ENCODE measurements at regions not wholly inside any gene's neighbourhood (a gene's known extent, or its start where the extent isn't known, plus 50 kb on each side); places are given as distances from the start of the nearest gene placed in this dataset.

- no peaks in the 10 kb centered on the region for H3K4me1 ChIP-seq (ENCODE audit: control insufficient read depth in 2 of 2, insufficient read depth in 2 of 2, low read length in 2 of 2)
- H3K36me3 ChIP-seq (ENCODE audit: control insufficient read depth in 2 of 2, insufficient read depth in 2 of 2, low read length in 1 of 2) = no peaks in the 10 kb centered on the region
- DNase-seq (ENCODE audit: low read depth in 6 of 9, low spot score in 9 of 9) = no peak
- H3K27ac ChIP-seq (ENCODE audit: low read depth in 1 of 2, low read length in 1 of 2) = no peak overlapping the region
- no peaks in the 10 kb centered on the region for H3K27me3 ChIP-seq (ENCODE audit: control insufficient read depth in 2 of 2, insufficient read depth in 1 of 2, low read length in 1 of 2)
- no peaks in the 10 kb centered on the region for H3K9me3 ChIP-seq (ENCODE audit: control insufficient read depth in 2 of 2, insufficient read depth in 1 of 2, low read length in 1 of 2)
- 91% methylated on average over 2 of the region's 2 CpGs for WGBS
- no peak overlapping the region for H3K4me3 ChIP-seq (ENCODE audit: low read length in 2 of 2)
These were observed 109.4 kb upstream of the ADPGK start for GRCh38 chr15:72892986-72893385.

- no peaks in the 10 kb centered on the region for H3K36me3 ChIP-seq (ENCODE audit: control insufficient read depth in 2 of 2, insufficient read depth in 2 of 2, low read length in 1 of 2)
- H3K4me3 ChIP-seq (ENCODE audit: low read length in 2 of 2) = no peak overlapping the region
- H3K27me3 ChIP-seq (ENCODE audit: control insufficient read depth in 2 of 2, insufficient read depth in 1 of 2, low read length in 1 of 2) = no peaks in the 10 kb centered on the region
- no peaks in the 10 kb centered on the region for H3K4me1 ChIP-seq (ENCODE audit: control insufficient read depth in 2 of 2, insufficient read depth in 2 of 2, low read length in 2 of 2)
- no peak for DNase-seq (ENCODE audit: low read depth in 6 of 9, low spot score in 9 of 9)
- no peaks in the 10 kb centered on the region for H3K9me3 ChIP-seq (ENCODE audit: control insufficient read depth in 2 of 2, insufficient read depth in 1 of 2, low read length in 1 of 2)
- 75% methylated on average over 12 of the region's 12 CpGs for WGBS
- no peak overlapping the region for H3K27ac ChIP-seq (ENCODE audit: low read depth in 1 of 2, low read length in 1 of 2)
These were observed 106.5 kb upstream of the ADPGK start for GRCh38 chr15:72890043-72890442.

- WGBS = 91% methylated on average over 5 of the region's 5 CpGs
These were observed 106.0 kb upstream of the ADPGK start for GRCh38 chr15:72889545-72889944.

DNA sequence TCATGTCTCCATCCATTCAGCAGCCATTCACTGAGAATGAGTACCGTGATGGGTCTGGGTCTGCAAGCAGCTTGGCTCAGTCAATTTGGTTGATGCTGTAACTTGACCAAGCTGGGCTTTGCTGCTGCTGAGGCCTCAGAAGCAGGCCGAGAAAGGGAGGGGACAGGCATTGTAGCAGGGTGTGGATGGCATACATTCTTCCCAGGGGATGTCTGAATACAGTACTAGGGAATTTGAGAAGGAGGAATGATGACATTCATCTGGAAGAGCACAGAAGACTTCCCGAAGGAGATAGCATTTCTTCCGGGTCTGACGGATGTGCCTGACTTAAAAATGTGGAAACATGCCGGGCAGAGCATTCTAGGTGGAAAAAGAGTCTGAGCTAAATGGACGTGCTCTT, 105.3 kb upstream of the ADPGK start:
- no peak overlapping the region for H3K4me3 ChIP-seq (ENCODE audit: low read length in 2 of 2)
- WGBS = 96% methylated on average over 7 of the region's 7 CpGs
- DNase-seq (ENCODE audit: low read depth in 6 of 9, low spot score in 9 of 9) = no peak

More at GRCh38 chr15:72889545-72889944, 106.0 kb upstream of the ADPGK start:
- no peak overlapping the region for H3K4me3 ChIP-seq (ENCODE audit: low read length in 2 of 2)
- no peaks in the 10 kb centered on the region for H3K27me3 ChIP-seq (ENCODE audit: control insufficient read depth in 2 of 2, insufficient read depth in 1 of 2, low read length in 1 of 2)
- no peaks in the 10 kb centered on the region for H3K4me1 ChIP-seq (ENCODE audit: control insufficient read depth in 2 of 2, insufficient read depth in 2 of 2, low read length in 2 of 2)
- DNase-seq (ENCODE audit: low read depth in 6 of 9, low spot score in 9 of 9) = no peak
- H3K27ac ChIP-seq (ENCODE audit: low read depth in 1 of 2, low read length in 1 of 2) = no peak overlapping the region
- no peaks in the 10 kb centered on the region for H3K36me3 ChIP-seq (ENCODE audit: control insufficient read depth in 2 of 2, insufficient read depth in 2 of 2, low read length in 1 of 2)
- H3K9me3 ChIP-seq (ENCODE audit: control insufficient read depth in 2 of 2, insufficient read depth in 1 of 2, low read length in 1 of 2) = no peaks in the 10 kb centered on the region

GRCh38 chr15:72888211-72888610, 104.7 kb upstream of the ADPGK start:
- 84% methylated on average over 1 of the region's 1 CpG for WGBS
- Histone ChIP-seq H3K36me3 (ENCODE audit: control insufficient read depth in 2 of 2, insufficient read depth in 2 of 2, low read length in 1 of 2) (no peaks in the 10 kb centered on the region), H3K4me1 (ENCODE audit: control insufficient read depth in 2 of 2, insufficient read depth in 2 of 2, low read length in 2 of 2) (no peaks in the 10 kb centered on the region), H3K27me3 (ENCODE audit: control insufficient read depth in 2 of 2, insufficient read depth in 1 of 2, low read length in 1 of 2) (no peaks in the 10 kb centered on the region), H3K4me3 (ENCODE audit: low read length in 2 of 2) (no peak overlapping the region), H3K9me3 (ENCODE audit: control insufficient read depth in 2 of 2, insufficient read depth in 1 of 2, low read length in 1 of 2) (no peaks in the 10 kb centered on the region), H3K27ac (ENCODE audit: low read depth in 1 of 2, low read length in 1 of 2) (no peak overlapping the region)
- DNase-seq (ENCODE audit: low read depth in 6 of 9, low spot score in 9 of 9) = no peak

More for the DNA sequence above, 105.3 kb upstream of the ADPGK start:
- H3K27ac ChIP-seq (ENCODE audit: low read depth in 1 of 2, low read length in 1 of 2) = no peak overlapping the region
- no peaks in the 10 kb centered on the region for H3K27me3 ChIP-seq (ENCODE audit: control insufficient read depth in 2 of 2, insufficient read depth in 1 of 2, low read length in 1 of 2)
- H3K36me3 ChIP-seq (ENCODE audit: control insufficient read depth in 2 of 2, insufficient read depth in 2 of 2, low read length in 1 of 2) = no peaks in the 10 kb centered on the region
- H3K4me1 ChIP-seq (ENCODE audit: control insufficient read depth in 2 of 2, insufficient read depth in 2 of 2, low read length in 2 of 2) = no peaks in the 10 kb centered on the region
- H3K9me3 ChIP-seq (ENCODE audit: control insufficient read depth in 2 of 2, insufficient read depth in 1 of 2, low read length in 1 of 2) = no peaks in the 10 kb centered on the region

DNA sequence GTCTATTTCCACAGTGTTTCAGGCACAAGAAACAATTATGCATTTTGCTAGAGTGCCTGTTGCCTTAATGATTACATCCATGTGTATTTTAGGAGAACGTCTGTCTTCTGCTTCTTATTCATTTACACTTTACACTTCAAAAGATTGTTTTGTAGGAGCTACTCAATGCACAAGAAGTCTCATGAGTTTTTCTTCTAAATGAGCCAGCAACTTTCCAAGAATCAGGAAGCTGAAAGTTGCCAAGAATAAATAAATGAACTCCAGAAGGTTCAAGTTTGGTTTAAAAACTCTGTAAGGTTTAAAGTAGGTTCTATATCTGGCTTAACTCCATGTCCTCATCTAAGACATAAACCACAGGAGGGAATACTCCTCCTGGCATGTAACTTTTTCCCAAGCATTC, 103.8 kb upstream of the ADPGK start:
- no peaks in the 10 kb centered on the region for H3K9me3 ChIP-seq (ENCODE audit: control insufficient read depth in 2 of 2, insufficient read depth in 1 of 2, low read length in 1 of 2)
- DNase-seq (ENCODE audit: low read depth in 6 of 9, low spot score in 9 of 9) = no peak
- H3K27me3 ChIP-seq (ENCODE audit: control insufficient read depth in 2 of 2, insufficient read depth in 1 of 2, low read length in 1 of 2) = no peaks in the 10 kb centered on the region
- no peaks in the 10 kb centered on the region for H3K36me3 ChIP-seq (ENCODE audit: control insufficient read depth in 2 of 2, insufficient read depth in 2 of 2, low read length in 1 of 2)
- no peak overlapping the region for H3K27ac ChIP-seq (ENCODE audit: low read depth in 1 of 2, low read length in 1 of 2)
- WGBS = 81% methylated on average over 1 of the region's 1 CpG
- H3K4me1 ChIP-seq (ENCODE audit: control insufficient read depth in 2 of 2, insufficient read depth in 2 of 2, low read length in 2 of 2) = no peaks in the 10 kb centered on the region
- H3K4me3 ChIP-seq (ENCODE audit: low read length in 2 of 2) = no peak overlapping the region

DNA sequence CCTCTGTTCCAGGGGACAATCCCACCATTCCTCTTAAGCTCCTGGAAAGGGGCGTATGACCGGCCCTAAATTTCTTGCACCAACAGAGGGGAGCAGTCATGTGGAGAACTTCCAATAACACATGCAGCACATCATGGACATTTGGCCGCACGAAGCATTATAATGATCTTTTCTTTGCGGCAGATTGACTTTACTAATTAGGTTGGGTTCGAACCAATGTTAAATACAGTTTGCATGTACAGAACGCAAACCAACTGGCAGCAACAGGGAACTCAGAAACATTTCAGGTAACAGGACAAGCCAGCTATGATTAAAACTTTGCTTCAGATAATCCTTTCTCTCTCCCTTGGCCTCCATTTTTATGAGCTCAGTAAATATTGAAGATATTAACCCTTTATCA, 100.8 kb upstream of the ADPGK start:
- Histone ChIP-seq H3K27me3 (ENCODE audit: control insufficient read depth in 2 of 2, insufficient read depth in 1 of 2, low read length in 1 of 2) (no peaks in the 10 kb centered on the region), H3K27ac (ENCODE audit: low read depth in 1 of 2, low read length in 1 of 2) (no peak overlapping the region), H3K9me3 (ENCODE audit: control insufficient read depth in 2 of 2, insufficient read depth in 1 of 2, low read length in 1 of 2) (peaks cover 0 to 4% of the 10 kb centered on the region in 2 donors), H3K4me1 (ENCODE audit: control insufficient read depth in 2 of 2, insufficient read depth in 2 of 2, low read length in 2 of 2) (no peaks in the 10 kb centered on the region), H3K4me3 (ENCODE audit: low read length in 2 of 2) (no peak overlapping the region), H3K36me3 (ENCODE audit: control insufficient read depth in 2 of 2, insufficient read depth in 2 of 2, low read length in 1 of 2) (no peaks in the 10 kb centered on the region)
- WGBS = 98% methylated on average over 7 of the region's 7 CpGs
- DNase-seq (ENCODE audit: low read depth in 6 of 9, low spot score in 9 of 9) = no peak

- no peaks in the 10 kb centered on the region for H3K9me3 ChIP-seq (ENCODE audit: control insufficient read depth in 2 of 2, insufficient read depth in 1 of 2, low read length in 1 of 2)
These were observed 90.0 kb upstream of the ADPGK start for GRCh38 chr15:72873379-72874233.

DNA sequence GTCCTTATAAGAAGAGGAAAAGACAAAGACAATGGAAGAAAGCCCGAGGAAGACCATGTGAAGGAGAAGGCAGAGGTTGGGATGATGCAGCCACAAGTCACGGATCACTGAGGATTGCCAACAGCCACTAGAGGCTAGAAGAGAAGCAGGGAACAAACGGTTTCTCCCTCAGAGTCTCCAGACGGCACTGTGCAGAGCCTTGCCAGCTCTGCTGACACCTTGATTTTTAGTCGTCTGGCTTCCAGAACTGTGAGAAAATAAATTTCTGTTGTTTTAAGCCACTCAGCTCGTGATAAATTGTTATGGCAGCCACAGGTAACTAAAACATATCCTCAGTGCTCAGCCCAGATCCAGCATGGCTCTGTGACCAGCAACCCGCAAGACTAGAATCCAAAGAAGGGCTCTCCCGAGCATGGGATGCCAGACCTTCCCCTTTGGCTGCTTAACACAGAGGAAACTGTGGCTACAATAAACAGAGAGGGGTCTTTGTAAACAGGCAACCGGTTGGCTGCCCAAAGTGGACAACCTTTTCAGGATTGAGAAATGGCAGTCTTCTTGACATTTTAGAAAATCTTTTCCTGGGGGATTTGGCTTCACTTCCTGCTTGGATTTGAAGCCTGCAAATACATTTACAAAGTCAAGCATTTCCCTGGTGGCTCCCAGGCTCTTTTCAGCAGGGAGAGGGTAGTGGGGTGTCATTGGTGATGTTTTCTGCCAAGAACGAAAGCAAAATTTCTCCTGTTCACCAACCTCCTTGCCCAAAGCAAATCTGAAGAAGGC, 88.7 kb upstream of the ADPGK start:
- Histone ChIP-seq H3K36me3 (ENCODE audit: control insufficient read depth in 2 of 2, insufficient read depth in 2 of 2, low read length in 1 of 2) (no peaks in the 10 kb centered on the region), H3K4me3 (ENCODE audit: low read length in 2 of 2) (no peak overlapping the region), H3K27ac (ENCODE audit: low read depth in 1 of 2, low read length in 1 of 2) (no peak overlapping the region), H3K27me3 (ENCODE audit: control insufficient read depth in 2 of 2, insufficient read depth in 1 of 2, low read length in 1 of 2) (no peaks in the 10 kb centered on the region), H3K4me1 (ENCODE audit: control insufficient read depth in 2 of 2, insufficient read depth in 2 of 2, low read length in 2 of 2) (no peaks in the 10 kb centered on the region), H3K9me3 (ENCODE audit: control insufficient read depth in 2 of 2, insufficient read depth in 1 of 2, low read length in 1 of 2) (no peaks in the 10 kb centered on the region)
- no peak for DNase-seq (ENCODE audit: low read depth in 6 of 9, low spot score in 9 of 9)
- 73% methylated on average over 10 of the region's 10 CpGs for WGBS

More at GRCh38 chr15:72873379-72874233, 90.0 kb upstream of the ADPGK start:
- WGBS = 65% methylated on average over 12 of the region's 12 CpGs
- Histone ChIP-seq H3K36me3 (ENCODE audit: control insufficient read depth in 2 of 2, insufficient read depth in 2 of 2, low read length in 1 of 2) (no peaks in the 10 kb centered on the region), H3K27ac (ENCODE audit: low read depth in 1 of 2, low read length in 1 of 2) (peak overlapping the region in 1 of 2 donors; percentile 26), H3K4me1 (ENCODE audit: control insufficient read depth in 2 of 2, insufficient read depth in 2 of 2, low read length in 2 of 2) (no peaks in the 10 kb centered on the region), H3K27me3 (ENCODE audit: control insufficient read depth in 2 of 2, insufficient read depth in 1 of 2, low read length in 1 of 2) (no peaks in the 10 kb centered on the region), H3K4me3 (ENCODE audit: low read length in 2 of 2) (no peak overlapping the region)
- peak in 3 of 9 donors; percentile 6 to 35 (median 8) for DNase-seq (ENCODE audit: low read depth in 6 of 9, low spot score in 9 of 9)

Data from thymus (tissue), 11 donors.